ENCODE measurements at regions not wholly inside any gene's neighbourhood (a gene's known extent, or its start where the extent isn't known, plus 50 kb on each side); places are given as distances from the start of the nearest gene placed in this dataset.

- H2AFZ ChIP-seq (ENCODE audit: low read length) = no peak overlapping the region
- no peaks in the 10 kb centered on the region for H3K79me2 ChIP-seq (ENCODE audit: low read length)
- H3K9me2 ChIP-seq (replicated peaks; ENCODE audit: insufficient read depth, low read length) = no peaks in the 10 kb centered on the region
- no peak overlapping the region for H3K4me3 ChIP-seq (ENCODE audit: low read length)
- H3K9ac ChIP-seq (ENCODE audit: low read length) = no peak overlapping the region
- H3K27me3 ChIP-seq (ENCODE audit: low read length) = no peaks in the 10 kb centered on the region
- no peak overlapping the region for H3K4me2 ChIP-seq (ENCODE audit: low read depth, low read length, poor library complexity, severe bottlenecking)
- no peaks in the 10 kb centered on the region for H3K9me3 ChIP-seq (ENCODE audit: low read length)
- H3K27ac ChIP-seq (ENCODE audit: low read length) = no peak overlapping the region
- no peaks in the 10 kb centered on the region for H3K4me1 ChIP-seq (ENCODE audit: low read length)
- no peaks in the 10 kb centered on the region for H4K20me1 ChIP-seq (ENCODE audit: insufficient read depth, low read depth, low read length)
- H3K36me3 ChIP-seq (ENCODE audit: insufficient read depth, low read length) = no peaks in the 10 kb centered on the region
- DNase-seq = no peak
Observed at GRCh38 chr4:56286763-56287162, 100.5 kb downstream of the AASDH start.

- no peaks in the 10 kb centered on the region for H3K36me3 ChIP-seq (ENCODE audit: insufficient read depth, low read length)
- no peak overlapping the region for H3K4me2 ChIP-seq (ENCODE audit: low read depth, low read length, poor library complexity, severe bottlenecking)
- no peak overlapping the region for H3K27ac ChIP-seq (ENCODE audit: low read length)
- H3K4me1 ChIP-seq (ENCODE audit: low read length) = no peaks in the 10 kb centered on the region
- no peak for DNase-seq
- H3K27me3 ChIP-seq (ENCODE audit: low read length) = no peaks in the 10 kb centered on the region
- no peak overlapping the region for H3K9ac ChIP-seq (ENCODE audit: low read length)
- H3K79me2 ChIP-seq (ENCODE audit: low read length) = no peaks in the 10 kb centered on the region
- H2AFZ ChIP-seq (ENCODE audit: low read length) = no peak overlapping the region
- no peaks in the 10 kb centered on the region for H4K20me1 ChIP-seq (ENCODE audit: insufficient read depth, low read depth, low read length)
- no peak overlapping the region for H3K4me3 ChIP-seq (ENCODE audit: low read length)
- no peaks in the 10 kb centered on the region for H3K9me3 ChIP-seq (ENCODE audit: low read length)
- no peaks in the 10 kb centered on the region for H3K9me2 ChIP-seq (replicated peaks; ENCODE audit: insufficient read depth, low read length)
Observed at GRCh38 chr4:56283375-56283774, 103.9 kb downstream of the AASDH start.

GRCh38 chr4:56282004-56282403, 105.3 kb downstream of the AASDH start:
- no peak overlapping the region for H2AFZ ChIP-seq (ENCODE audit: low read length)

GRCh38 chr4:56276547-56276946, 110.7 kb downstream of the AASDH start:
- Histone ChIP-seq H3K27me3 (ENCODE audit: low read length) (no peaks in the 10 kb centered on the region; the same call in 1 of the 2 replicates), H3K4me3 (ENCODE audit: low read length) (no peak overlapping the region), H3K9ac (ENCODE audit: low read length) (no peak overlapping the region), H3K36me3 (ENCODE audit: insufficient read depth, low read length) (no peaks in the 10 kb centered on the region), H3K9me2 (replicated peaks; ENCODE audit: insufficient read depth, low read length) (no peaks in the 10 kb centered on the region), H3K4me2 (ENCODE audit: low read depth, low read length, poor library complexity, severe bottlenecking) (no peak overlapping the region), H2AFZ (ENCODE audit: low read length) (no peak overlapping the region), H4K20me1 (ENCODE audit: insufficient read depth, low read depth, low read length) (no peaks in the 10 kb centered on the region), H3K27ac (ENCODE audit: low read length) (no peak overlapping the region), H3K9me3 (ENCODE audit: low read length) (no peaks in the 10 kb centered on the region), H3K4me1 (ENCODE audit: low read length) (no peaks in the 10 kb centered on the region), H3K79me2 (ENCODE audit: low read length) (no peaks in the 10 kb centered on the region)
- DNase-seq = no peak

More at GRCh38 chr4:56282004-56282403, 105.3 kb downstream of the AASDH start:
- H3K4me1 ChIP-seq (ENCODE audit: low read length) = no peaks in the 10 kb centered on the region
- H3K36me3 ChIP-seq (ENCODE audit: insufficient read depth, low read length) = no peaks in the 10 kb centered on the region
- H3K9me3 ChIP-seq (ENCODE audit: low read length) = no peaks in the 10 kb centered on the region
- no peak overlapping the region for H3K4me3 ChIP-seq (ENCODE audit: low read length)
- no peaks in the 10 kb centered on the region for H3K79me2 ChIP-seq (ENCODE audit: low read length)
- H3K27me3 ChIP-seq (ENCODE audit: low read length) = no peaks in the 10 kb centered on the region
- no peak overlapping the region for H3K9ac ChIP-seq (ENCODE audit: low read length)
- no peak for DNase-seq
- H3K4me2 ChIP-seq (ENCODE audit: low read depth, low read length, poor library complexity, severe bottlenecking) = no peak overlapping the region
- H4K20me1 ChIP-seq (ENCODE audit: insufficient read depth, low read depth, low read length) = no peaks in the 10 kb centered on the region
- no peaks in the 10 kb centered on the region for H3K9me2 ChIP-seq (replicated peaks; ENCODE audit: insufficient read depth, low read length)
- no peak overlapping the region for H3K27ac ChIP-seq (ENCODE audit: low read length)

GRCh38 chr4:56273391-56273790, 113.9 kb downstream of the AASDH start:
- H4K20me1 ChIP-seq (ENCODE audit: insufficient read depth, low read depth, low read length) = no peaks in the 10 kb centered on the region
- H3K9me3 ChIP-seq (ENCODE audit: low read length) = no peaks in the 10 kb centered on the region
- no peaks in the 10 kb centered on the region for H3K9me2 ChIP-seq (replicated peaks; ENCODE audit: insufficient read depth, low read length)
- no peaks in the 10 kb centered on the region for H3K79me2 ChIP-seq (ENCODE audit: low read length)
- H3K4me1 ChIP-seq (ENCODE audit: low read length) = no peaks in the 10 kb centered on the region
- H3K9ac ChIP-seq (ENCODE audit: low read length) = no peak overlapping the region
- no peak for DNase-seq
- no peak overlapping the region for H3K4me2 ChIP-seq (ENCODE audit: low read depth, low read length, poor library complexity, severe bottlenecking)
- no peak overlapping the region for H3K27ac ChIP-seq (ENCODE audit: low read length)
- H3K4me3 ChIP-seq (ENCODE audit: low read length) = no peak overlapping the region
- H3K27me3 ChIP-seq (ENCODE audit: low read length) = no peaks in the 10 kb centered on the region; the same call in 1 of the 2 replicates
- no peak overlapping the region for H2AFZ ChIP-seq (ENCODE audit: low read length)
- no peaks in the 10 kb centered on the region for H3K36me3 ChIP-seq (ENCODE audit: insufficient read depth, low read length)

GRCh38 chr4:56272927-56273326, 114.4 kb downstream of the AASDH start:
- no peak for DNase-seq
- no peak overlapping the region for H3K4me2 ChIP-seq (ENCODE audit: low read depth, low read length, poor library complexity, severe bottlenecking)
- no peak overlapping the region for H3K27ac ChIP-seq (ENCODE audit: low read length)
- H3K9me2 ChIP-seq (replicated peaks; ENCODE audit: insufficient read depth, low read length) = no peaks in the 10 kb centered on the region
- H3K9ac ChIP-seq (ENCODE audit: low read length) = no peak overlapping the region
- H3K27me3 ChIP-seq (ENCODE audit: low read length) = no peaks in the 10 kb centered on the region; the same call in 1 of the 2 replicates
- H3K9me3 ChIP-seq (ENCODE audit: low read length) = no peaks in the 10 kb centered on the region
- H4K20me1 ChIP-seq (ENCODE audit: insufficient read depth, low read depth, low read length) = no peaks in the 10 kb centered on the region
- H3K4me3 ChIP-seq (ENCODE audit: low read length) = no peak overlapping the region
- no peaks in the 10 kb centered on the region for H3K36me3 ChIP-seq (ENCODE audit: insufficient read depth, low read length)
- no peak overlapping the region for H2AFZ ChIP-seq (ENCODE audit: low read length)
- H3K79me2 ChIP-seq (ENCODE audit: low read length) = no peaks in the 10 kb centered on the region
- H3K4me1 ChIP-seq (ENCODE audit: low read length) = no peaks in the 10 kb centered on the region

GRCh38 chr4:56272003-56272402, 115.3 kb downstream of the AASDH start:
- no peak overlapping the region for H2AFZ ChIP-seq (ENCODE audit: low read length)
- no peaks in the 10 kb centered on the region; the same call in 1 of the 2 replicates for H3K27me3 ChIP-seq (ENCODE audit: low read length)
- H3K79me2 ChIP-seq (ENCODE audit: low read length) = no peaks in the 10 kb centered on the region
- H3K4me3 ChIP-seq (ENCODE audit: low read length) = no peak overlapping the region
- no peaks in the 10 kb centered on the region for H4K20me1 ChIP-seq (ENCODE audit: insufficient read depth, low read depth, low read length)
- no peaks in the 10 kb centered on the region for H3K9me2 ChIP-seq (replicated peaks; ENCODE audit: insufficient read depth, low read length)
- H3K9ac ChIP-seq (ENCODE audit: low read length) = no peak overlapping the region
- no peaks in the 10 kb centered on the region for H3K9me3 ChIP-seq (ENCODE audit: low read length)
- no peak overlapping the region for H3K4me2 ChIP-seq (ENCODE audit: low read depth, low read length, poor library complexity, severe bottlenecking)
- no peak overlapping the region for H3K27ac ChIP-seq (ENCODE audit: low read length)
- no peak for DNase-seq
- no peaks in the 10 kb centered on the region for H3K4me1 ChIP-seq (ENCODE audit: low read length)
- H3K36me3 ChIP-seq (ENCODE audit: insufficient read depth, low read length) = no peaks in the 10 kb centered on the region

- Histone ChIP-seq H3K9me3 (ENCODE audit: low read length) (no peaks in the 10 kb centered on the region), H3K36me3 (ENCODE audit: insufficient read depth, low read length) (no peaks in the 10 kb centered on the region), H3K4me3 (ENCODE audit: low read length) (no peak overlapping the region), H3K27me3 (ENCODE audit: low read length) (no peaks in the 10 kb centered on the region; the same call in 1 of the 2 replicates), H4K20me1 (ENCODE audit: insufficient read depth, low read depth, low read length) (no peaks in the 10 kb centered on the region), H3K79me2 (ENCODE audit: low read length) (no peaks in the 10 kb centered on the region), H2AFZ (ENCODE audit: low read length) (no peak overlapping the region), H3K9me2 (replicated peaks; ENCODE audit: insufficient read depth, low read length) (no peaks in the 10 kb centered on the region), H3K4me2 (ENCODE audit: low read depth, low read length, poor library complexity, severe bottlenecking) (no peak overlapping the region), H3K27ac (ENCODE audit: low read length) (no peak overlapping the region), H3K9ac (ENCODE audit: low read length) (no peak overlapping the region), H3K4me1 (ENCODE audit: low read length) (no peaks in the 10 kb centered on the region)
- no peak for DNase-seq
Observed at GRCh38 chr4:56271131-56271530, 116.2 kb downstream of the AASDH start.

GRCh38 chr4:56267558-56267957, 119.7 kb downstream of the AASDH start:
- no peaks in the 10 kb centered on the region for H3K27me3 ChIP-seq (ENCODE audit: low read length)
- H3K4me2 ChIP-seq (ENCODE audit: low read depth, low read length, poor library complexity, severe bottlenecking) = no peak overlapping the region
- no peaks in the 10 kb centered on the region for H4K20me1 ChIP-seq (ENCODE audit: insufficient read depth, low read depth, low read length)
- H3K9me2 ChIP-seq (replicated peaks; ENCODE audit: insufficient read depth, low read length) = no peaks in the 10 kb centered on the region
- H3K9me3 ChIP-seq (ENCODE audit: low read length) = no peaks in the 10 kb centered on the region
- no peaks in the 10 kb centered on the region for H3K79me2 ChIP-seq (ENCODE audit: low read length)
- no peak overlapping the region for H2AFZ ChIP-seq (ENCODE audit: low read length)
- H3K36me3 ChIP-seq (ENCODE audit: insufficient read depth, low read length) = no peaks in the 10 kb centered on the region
- no peak overlapping the region for H3K27ac ChIP-seq (ENCODE audit: low read length)
- DNase-seq = no peak
- no peak overlapping the region for H3K9ac ChIP-seq (ENCODE audit: low read length)
- no peaks in the 10 kb centered on the region for H3K4me1 ChIP-seq (ENCODE audit: low read length)
- H3K4me3 ChIP-seq (ENCODE audit: low read length) = no peak overlapping the region
